ENCODE measurements at regions not wholly inside any gene's neighbourhood (a gene's known extent, or its start where the extent isn't known, plus 50 kb on each side); places are given as distances from the start of the nearest gene placed in this dataset.

DNA sequence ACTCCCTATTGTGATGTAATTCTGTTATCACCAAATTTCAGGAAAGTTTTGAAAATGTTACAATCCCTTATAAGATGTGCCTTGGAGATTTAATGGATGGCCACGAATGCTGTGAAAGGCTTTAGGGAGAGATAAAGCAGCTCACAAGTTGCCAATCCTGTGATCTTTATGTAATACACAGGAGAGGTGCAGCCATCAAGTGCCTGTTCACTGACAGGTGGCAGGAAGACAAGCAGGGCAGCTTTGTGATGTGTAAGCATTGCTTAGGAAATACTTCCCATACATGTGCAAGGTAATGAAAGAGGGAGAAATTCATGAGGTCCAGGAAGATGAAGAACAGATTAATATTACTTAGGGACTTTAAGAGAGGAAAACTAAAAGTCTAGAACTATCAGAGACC lies 628.8 kb downstream of the SLITRK6 start:
- TF ChIP-seq, protein P1, sequence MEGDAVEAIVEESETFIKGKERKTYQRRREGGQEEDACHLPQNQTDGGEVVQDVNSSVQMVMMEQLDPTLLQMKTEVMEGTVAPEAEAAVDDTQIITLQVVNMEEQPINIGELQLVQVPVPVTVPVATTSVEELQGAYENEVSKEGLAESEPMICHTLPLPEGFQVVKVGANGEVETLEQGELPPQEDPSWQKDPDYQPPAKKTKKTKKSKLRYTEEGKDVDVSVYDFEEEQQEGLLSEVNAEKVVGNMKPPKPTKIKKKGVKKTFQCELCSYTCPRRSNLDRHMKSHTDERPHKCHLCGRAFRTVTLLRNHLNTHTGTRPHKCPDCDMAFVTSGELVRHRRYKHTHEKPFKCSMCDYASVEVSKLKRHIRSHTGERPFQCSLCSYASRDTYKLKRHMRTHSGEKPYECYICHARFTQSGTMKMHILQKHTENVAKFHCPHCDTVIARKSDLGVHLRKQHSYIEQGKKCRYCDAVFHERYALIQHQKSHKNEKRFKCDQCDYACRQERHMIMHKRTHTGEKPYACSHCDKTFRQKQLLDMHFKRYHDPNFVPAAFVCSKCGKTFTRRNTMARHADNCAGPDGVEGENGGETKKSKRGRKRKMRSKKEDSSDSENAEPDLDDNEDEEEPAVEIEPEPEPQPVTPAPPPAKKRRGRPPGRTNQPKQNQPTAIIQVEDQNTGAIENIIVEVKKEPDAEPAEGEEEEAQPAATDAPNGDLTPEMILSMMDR (IDR thresholded peaks at IDR 0.05 in 8 of 11, conservative IDR thresholded peaks at IDR 0.05 in 3 of 11): no peak
- TF ChIP-seq POLR2A (IDR thresholded peaks at IDR 0.05): no peak
- TF ChIP-seq POLR2AphosphoS5 (IDR thresholded peaks at IDR 0.05): no peak
